NCI-H1417 (cell line): ENCODE measurements at regions not wholly inside any gene's neighbourhood (a gene's known extent, or its start where the extent isn't known, plus 50 kb on each side); places are given as distances from the start of the nearest gene placed in this dataset.
"Not testable (repeated sequence)": the region's sequence is repeated elsewhere in the genome, so short reads cannot be mapped to it uniquely, and the experiment has no call there.

ENCODE experiments used
- DNase-seq, 3 experiments: peaks; one replicate each; lab custom pipeline; 2025; lab: John Stamatoyannopoulos, UW

- DNase-seq, result no peak
Observed at GRCh38 chr9:21533597-21533996, 51.5 kb upstream of the IFNE start.

- DNase-seq, result no peak
Observed at GRCh38 chr9:21535396-21535795, 53.3 kb upstream of the IFNE start.

GRCh38 chr9:21542787-21543186 lies 60.7 kb upstream of the IFNE start:
- no peak for DNase-seq

- no peak for DNase-seq
Observed at GRCh38 chr9:21543187-21543586, 61.1 kb upstream of the IFNE start.

GRCh38 chr9:21543816-21544215 lies 61.7 kb upstream of the IFNE start:
- DNase-seq, result not testable (repeated sequence)

- no peak for DNase-seq
Observed at GRCh38 chr9:21546949-21547348, 64.8 kb upstream of the IFNE start.

GRCh38 chr9:21549251-21549765 lies 67.2 kb upstream of the IFNE start:
- DNase-seq, result no peak

GRCh38 chr9:21549890-21550289 lies 67.8 kb upstream of the IFNE start:
- DNase-seq, result no peak

GRCh38 chr9:21550392-21550791 lies 68.3 kb upstream of the IFNE start:
- DNase-seq, result no peak

GRCh38 chr9:21551401-21551800 lies 69.3 kb upstream of the IFNE start:
- DNase-seq, result no peak

- no peak for DNase-seq
Observed at GRCh38 chr9:21552244-21553170, 70.4 kb upstream of the IFNE start.

- no peak for DNase-seq
Observed at GRCh38 chr9:21553441-21553840, 71.3 kb upstream of the IFNE start.

GRCh38 chr9:21554813-21555212 lies 72.7 kb upstream of the IFNE start:
- DNase-seq, result no peak

- no peak for DNase-seq
Observed at GRCh38 chr9:21555911-21556310, 73.8 kb upstream of the IFNE start.

- no peak for DNase-seq
Observed at GRCh38 chr9:21556581-21557427, 74.7 kb upstream of the IFNE start.

- no peak for DNase-seq
Observed at GRCh38 chr9:21557428-21557768, 75.3 kb upstream of the IFNE start.

GRCh38 chr9:21558079-21558478 lies 76.0 kb upstream of the IFNE start:
- no peak for DNase-seq

- DNase-seq, result peak in 2 of 3 experiments; percentile 11 to 14
Observed at GRCh38 chr9:21558615-21559401, 76.7 kb upstream of the IFNE start.

- DNase-seq, result peak; percentile 14 to 23 (median 21)
Observed at GRCh38 chr9:21559402-21560280, 77.5 kb upstream of the IFNE start.

GRCh38 chr9:21560281-21560745 lies 78.2 kb upstream of the IFNE start:
- DNase-seq, result no peak

- no peak for DNase-seq
Observed at GRCh38 chr9:21561502-21561901, 79.4 kb upstream of the IFNE start.
